Prostate gland (tissue), 2 donors: ENCODE measurements at regions not wholly inside any gene's neighbourhood (a gene's known extent, or its start where the extent isn't known, plus 50 kb on each side); places are given as distances from the start of the nearest gene placed in this dataset.

ENCODE experiments used
- DNase-seq: peaks from one replicate; pipeline ENCODE4 v3.0.0-alpha.2; 2019; ENCODE audit warnings: low spot score
- H3K27ac ChIP-seq, 2 donors: fragments of 200-600 bp; sonication (generic); 2 replicates each; pipeline ENCODE4 v1.5.1; 2017 to 2019
- H3K27me3 ChIP-seq: fragments of 200-600 bp; sonication (generic); replicated peaks from 2 replicates; pipeline ENCODE4 v1.5.1; 2019; ENCODE audit not compliant: insufficient read depth
- H3K36me3 ChIP-seq, 2 donors: fragments of 200-600 bp; sonication (generic); 1 replicate in 1 of 2; 2 replicates in 1 of 2; pipeline versions ENCODE4 v1.5.1 to v1.8.1; 2017 to 2019
- H3K4me1 ChIP-seq: fragments of 200-600 bp; sonication (generic); replicated peaks from 2 replicates; pipeline ENCODE4 v1.5.1; 2019
- H3K4me3 ChIP-seq, 2 donors: fragments of 200-600 bp; sonication (generic); 2 replicates each; pipeline ENCODE4 v1.5.1; 2017 to 2019
- H3K9me3 ChIP-seq: fragments of 200-600 bp; sonication (generic); 2 replicates; pipeline ENCODE4 v1.5.1; 2017
- CTCF ChIP-seq, 4 experiments: fragments of 200-600 bp in 2 of 4; fragments of 450-650 bp in 2 of 4; sonication (generic) in 2 of 4; IDR thresholded peaks; 1 replicate in 3 of 4; 2 replicates in 1 of 4; pipeline ENCODE4 v1.5.1; 2016 to 2019; ENCODE audit warnings: antibody characterized with exemption in 4 of 4, mild to moderate bottlenecking in 2 of 4, moderate library complexity in 2 of 4
- POLR2A ChIP-seq: fragments of 450-650 bp; IDR thresholded peaks from one replicate; pipeline ENCODE4 v1.6.1; 2016; ENCODE audit warnings: antibody characterized with exemption, mild to moderate bottlenecking
- POLR2AphosphoS5 ChIP-seq: sonication (generic); formaldehyde crosslinking; IDR thresholded peaks from one replicate; pipeline ENCODE4 v1.6.1; 2017; ENCODE audit warnings: antibody characterized with exemption
- WGBS: methylation state at CpG from one replicate; pipeline ENCODE4 v1.1.5; 2018; 5-methylcytosine and 5-hydroxymethylcytosine counted together
- intact Hi-C: fragments of 100-400 bp; cut with DNase I; formaldehyde crosslinking; loops from one replicate; pipeline ENCODE4 v1.14.2; 2022

- intact Hi-C loops: no loop called here
- H3K36me3 ChIP-seq: no peaks in the 10 kb centered on the region
- H3K4me3 ChIP-seq: no peak overlapping the region
- H3K27me3 ChIP-seq: no peaks in the 10 kb centered on the region
- WGBS: 67% methylated on average over 8 of the region's 8 CpGs
- peak; percentile 16 for DNase-seq
- TF ChIP-seq POLR2AphosphoS5: peak; percentile 50
- no peak for TF ChIP-seq POLR2A
- no peak overlapping the region for H3K27ac ChIP-seq
- H3K9me3 ChIP-seq: no peaks in the 10 kb centered on the region
- H3K4me1 ChIP-seq: peaks cover 14% of the 10 kb centered on the region
Measured at GRCh38 chr15:62428259-62428658, 263.2 kb upstream of the C2CD4B start.

GRCh38 chr15:62428851-62429598 is 263.9 kb upstream of the C2CD4B start:
- H3K27me3 ChIP-seq: no peaks in the 10 kb centered on the region
- intact Hi-C loops: no loop called here
- H3K36me3 ChIP-seq: no peaks in the 10 kb centered on the region
- peaks cover 14% of the 10 kb centered on the region for H3K4me1 ChIP-seq
- no peak for DNase-seq
- TF ChIP-seq CTCF (IDR thresholded peaks at IDR 0.05) (no peak), POLR2A (no peak), POLR2AphosphoS5 (no peak)
- WGBS: 93% methylated on average over 13 of the region's 14 CpGs
- H3K4me3 ChIP-seq: no peak overlapping the region
- no peaks in the 10 kb centered on the region for H3K9me3 ChIP-seq
- no peak overlapping the region for H3K27ac ChIP-seq

- H3K4me1 ChIP-seq: peaks cover 14% of the 10 kb centered on the region
- H3K36me3 ChIP-seq: no peaks in the 10 kb centered on the region
- no peak for DNase-seq
- no peaks in the 10 kb centered on the region for H3K27me3 ChIP-seq
- intact Hi-C loops: no loop called here
- TF ChIP-seq POLR2AphosphoS5 (no peak), POLR2A (no peak), CTCF (IDR thresholded peaks at IDR 0.05) (no peak)
- H3K27ac ChIP-seq: no peak overlapping the region
- no peaks in the 10 kb centered on the region for H3K9me3 ChIP-seq
- 70% methylated on average over 2 of the region's 2 CpGs for WGBS
- H3K4me3 ChIP-seq: no peak overlapping the region
Measured at GRCh38 chr15:62430056-62430455, 265.0 kb upstream of the C2CD4B start.

- no peak for DNase-seq
- 93% methylated on average over 4 of the region's 4 CpGs for WGBS
- intact Hi-C loops: no loop called here
- H3K27ac ChIP-seq: no peak overlapping the region
- H3K36me3 ChIP-seq: no peaks in the 10 kb centered on the region
- no peaks in the 10 kb centered on the region for H3K9me3 ChIP-seq
- H3K4me1 ChIP-seq: peaks cover 14% of the 10 kb centered on the region
- H3K4me3 ChIP-seq: no peak overlapping the region
- no peak for TF ChIP-seq POLR2A
- TF ChIP-seq CTCF (IDR thresholded peaks at IDR 0.05): no peak
- no peak for TF ChIP-seq POLR2AphosphoS5
- no peaks in the 10 kb centered on the region for H3K27me3 ChIP-seq
Measured at GRCh38 chr15:62430552-62430951, 265.5 kb upstream of the C2CD4B start.

GRCh38 chr15:62431008-62431797 is 266.1 kb upstream of the C2CD4B start:
- 54% methylated on average over 6 of the region's 6 CpGs for WGBS
- no peak for DNase-seq
- H3K27ac ChIP-seq: peak overlapping the region in 1 of 2 donors; percentile 51
- no peak overlapping the region for H3K4me3 ChIP-seq
- TF ChIP-seq POLR2AphosphoS5: peak; percentile 48
- no peak for TF ChIP-seq CTCF (IDR thresholded peaks at IDR 0.05)
- peaks cover 14% of the 10 kb centered on the region for H3K4me1 ChIP-seq
- H3K9me3 ChIP-seq: no peaks in the 10 kb centered on the region
- intact Hi-C loops: no loop called here
- H3K36me3 ChIP-seq: no peaks in the 10 kb centered on the region
- H3K27me3 ChIP-seq: no peaks in the 10 kb centered on the region
